ENCODE measurements at regions not wholly inside any gene's neighbourhood (a gene's known extent, or its start where the extent isn't known, plus 50 kb on each side); places are given as distances from the start of the nearest gene placed in this dataset.

DNA sequence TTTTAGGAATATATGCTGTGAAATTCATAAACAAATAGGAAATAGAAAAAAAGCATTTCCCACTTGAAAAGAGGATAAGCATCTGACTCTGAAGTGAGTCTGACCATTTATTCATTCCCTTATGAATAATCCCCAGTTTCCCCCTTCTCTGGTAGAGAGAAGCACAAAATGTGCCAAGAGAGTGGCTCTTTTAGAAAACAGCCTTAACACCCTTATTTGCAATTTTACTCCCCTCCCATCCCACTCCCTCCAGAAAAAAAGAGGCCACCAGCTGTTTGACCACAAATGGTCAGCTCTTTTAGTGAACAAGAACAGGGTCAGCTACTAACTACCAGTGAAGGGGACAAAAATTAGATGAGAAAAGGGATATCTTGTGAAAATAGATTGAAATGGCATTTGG is 184.5 kb upstream of the ADAMTS9 start:
- no peak for FAIRE-seq
- Histone ChIP-seq H3K4me2 (ENCODE audit: low read length) (no peak overlapping the region), H3K4me1 (ENCODE audit: insufficient read depth, low read length) (no peaks in the 10 kb centered on the region), H3K79me2 (ENCODE audit: insufficient read depth, low read length) (no peaks in the 10 kb centered on the region), H3K27me3 (ENCODE audit: insufficient read depth, low read length) (no peaks in the 10 kb centered on the region), H3K9me3 (ENCODE audit: insufficient read depth, low read depth, low read length) (no peaks in the 10 kb centered on the region), H4K20me1 (ENCODE audit: insufficient read depth, low read length) (no peaks in the 10 kb centered on the region), H3K27ac (ENCODE audit: low read depth, low read length) (no peak overlapping the region), H3K9ac (ENCODE audit: low read length) (no peak overlapping the region), H3K4me3 (ENCODE audit: insufficient read depth, low read depth, low read length) (no peak overlapping the region), H2AFZ (ENCODE audit: low read depth, low read length) (no peak overlapping the region), H3K36me3 (ENCODE audit: insufficient read depth, low read length) (no peaks in the 10 kb centered on the region)
- Mint-ChIP-seq H3K4me1 (ENCODE audit: low read depth, unreplicated experiment) (peaks cover 16% of the 10 kb centered on the region), H3K4me3 (ENCODE audit: unreplicated experiment) (no peak overlapping the region), H3K9me3 (ENCODE audit: unreplicated experiment) (peaks cover 5% of the 10 kb centered on the region), H3K27ac (ENCODE audit: unreplicated experiment) (no peak overlapping the region), H3K36me3 (ENCODE audit: low read depth, unreplicated experiment) (no peaks in the 10 kb centered on the region), H3K27me3 (ENCODE audit: low read depth, unreplicated experiment) (no peaks in the 10 kb centered on the region)
- DNase-seq (ENCODE audit: low read depth): no peak
- TF ChIP-seq, protein P1, sequence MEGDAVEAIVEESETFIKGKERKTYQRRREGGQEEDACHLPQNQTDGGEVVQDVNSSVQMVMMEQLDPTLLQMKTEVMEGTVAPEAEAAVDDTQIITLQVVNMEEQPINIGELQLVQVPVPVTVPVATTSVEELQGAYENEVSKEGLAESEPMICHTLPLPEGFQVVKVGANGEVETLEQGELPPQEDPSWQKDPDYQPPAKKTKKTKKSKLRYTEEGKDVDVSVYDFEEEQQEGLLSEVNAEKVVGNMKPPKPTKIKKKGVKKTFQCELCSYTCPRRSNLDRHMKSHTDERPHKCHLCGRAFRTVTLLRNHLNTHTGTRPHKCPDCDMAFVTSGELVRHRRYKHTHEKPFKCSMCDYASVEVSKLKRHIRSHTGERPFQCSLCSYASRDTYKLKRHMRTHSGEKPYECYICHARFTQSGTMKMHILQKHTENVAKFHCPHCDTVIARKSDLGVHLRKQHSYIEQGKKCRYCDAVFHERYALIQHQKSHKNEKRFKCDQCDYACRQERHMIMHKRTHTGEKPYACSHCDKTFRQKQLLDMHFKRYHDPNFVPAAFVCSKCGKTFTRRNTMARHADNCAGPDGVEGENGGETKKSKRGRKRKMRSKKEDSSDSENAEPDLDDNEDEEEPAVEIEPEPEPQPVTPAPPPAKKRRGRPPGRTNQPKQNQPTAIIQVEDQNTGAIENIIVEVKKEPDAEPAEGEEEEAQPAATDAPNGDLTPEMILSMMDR (IDR thresholded peaks at IDR 0.05; ENCODE audit: insufficient read depth, low read depth, low read length): no peak
- no peak for TF ChIP-seq EZH2 (IDR thresholded peaks at IDR 0.05; ENCODE audit: insufficient read depth, low read length)

DNA sequence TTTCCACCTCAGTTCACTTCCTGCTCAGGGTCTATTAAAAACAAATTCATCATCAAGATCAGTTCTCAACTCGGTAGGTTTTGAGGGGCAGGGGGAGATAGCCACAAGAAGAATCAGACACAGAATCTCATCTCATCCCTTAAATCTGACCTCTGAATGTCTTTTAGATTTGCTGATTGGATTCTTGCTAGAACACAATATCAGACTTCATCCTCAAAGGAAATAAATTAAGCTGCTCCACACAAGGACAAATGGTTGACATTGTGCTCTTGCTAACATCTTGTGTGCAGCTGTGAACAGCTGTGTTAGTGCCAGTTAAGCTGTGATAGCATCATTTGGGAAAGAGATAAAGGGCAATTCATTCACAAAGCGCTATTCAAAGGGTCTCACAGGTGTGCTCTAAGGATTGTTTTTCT is 184.0 kb upstream of the ADAMTS9 start:
- H2AFZ ChIP-seq (ENCODE audit: low read depth, low read length): no peak overlapping the region
- DNase-seq (ENCODE audit: low read depth) (no peak), FAIRE-seq (no peak)
- TF ChIP-seq, protein P1 (IDR thresholded peaks at IDR 0.05; ENCODE audit: insufficient read depth, low read depth, low read length): no peak
- TF ChIP-seq EZH2 (IDR thresholded peaks at IDR 0.05; ENCODE audit: insufficient read depth, low read length): no peak
- no peaks in the 10 kb centered on the region for H3K79me2 ChIP-seq (ENCODE audit: insufficient read depth, low read length)
- H3K36me3 ChIP-seq (ENCODE audit: insufficient read depth, low read length): no peaks in the 10 kb centered on the region
- peaks cover 16% of the 10 kb centered on the region for H3K4me1 Mint-ChIP-seq (ENCODE audit: low read depth, unreplicated experiment)
- no peaks in the 10 kb centered on the region for H3K36me3 Mint-ChIP-seq (ENCODE audit: low read depth, unreplicated experiment)
- no peaks in the 10 kb centered on the region for H4K20me1 ChIP-seq (ENCODE audit: insufficient read depth, low read length)
- H3K27me3 ChIP-seq (ENCODE audit: insufficient read depth, low read length): no peaks in the 10 kb centered on the region
- H3K4me3 ChIP-seq (ENCODE audit: insufficient read depth, low read depth, low read length): no peak overlapping the region
- H3K27me3 Mint-ChIP-seq (ENCODE audit: low read depth, unreplicated experiment): no peaks in the 10 kb centered on the region
- H3K9ac ChIP-seq (ENCODE audit: low read length): no peak overlapping the region
- no peak overlapping the region for H3K4me3 Mint-ChIP-seq (ENCODE audit: unreplicated experiment)
- H3K4me1 ChIP-seq (ENCODE audit: insufficient read depth, low read length): no peaks in the 10 kb centered on the region
- no peak overlapping the region for H3K4me2 ChIP-seq (ENCODE audit: low read length)
- no peaks in the 10 kb centered on the region for H3K9me3 ChIP-seq (ENCODE audit: insufficient read depth, low read depth, low read length)
- peaks cover 5% of the 10 kb centered on the region for H3K9me3 Mint-ChIP-seq (ENCODE audit: unreplicated experiment)
- no peak overlapping the region for H3K27ac ChIP-seq (ENCODE audit: low read depth, low read length)
- H3K27ac Mint-ChIP-seq (ENCODE audit: unreplicated experiment): no peak overlapping the region

- Histone ChIP-seq H3K27ac (ENCODE audit: low read depth, low read length) (no peak overlapping the region), H4K20me1 (ENCODE audit: insufficient read depth, low read length) (no peaks in the 10 kb centered on the region), H3K79me2 (ENCODE audit: insufficient read depth, low read length) (no peaks in the 10 kb centered on the region), H3K4me3 (ENCODE audit: insufficient read depth, low read depth, low read length) (no peak overlapping the region), H3K4me2 (ENCODE audit: low read length) (no peak overlapping the region), H3K9ac (ENCODE audit: low read length) (no peak overlapping the region), H2AFZ (ENCODE audit: low read depth, low read length) (no peak overlapping the region), H3K36me3 (ENCODE audit: insufficient read depth, low read length) (no peaks in the 10 kb centered on the region), H3K27me3 (ENCODE audit: insufficient read depth, low read length) (no peaks in the 10 kb centered on the region), H3K9me3 (ENCODE audit: insufficient read depth, low read depth, low read length) (no peaks in the 10 kb centered on the region), H3K4me1 (ENCODE audit: insufficient read depth, low read length) (no peaks in the 10 kb centered on the region)
- H3K4me3 Mint-ChIP-seq (ENCODE audit: unreplicated experiment): no peak overlapping the region
- no peaks in the 10 kb centered on the region for H3K27me3 Mint-ChIP-seq (ENCODE audit: low read depth, unreplicated experiment)
- TF ChIP-seq EZH2 (IDR thresholded peaks at IDR 0.05; ENCODE audit: insufficient read depth, low read length): no peak
- TF ChIP-seq, protein P1 (IDR thresholded peaks at IDR 0.05; ENCODE audit: insufficient read depth, low read depth, low read length): no peak
- FAIRE-seq (no peak), DNase-seq (ENCODE audit: low read depth) (no peak)
- peaks cover 5% of the 10 kb centered on the region for H3K9me3 Mint-ChIP-seq (ENCODE audit: unreplicated experiment)
- peaks cover 16% of the 10 kb centered on the region for H3K4me1 Mint-ChIP-seq (ENCODE audit: low read depth, unreplicated experiment)
- H3K27ac Mint-ChIP-seq (ENCODE audit: unreplicated experiment): no peak overlapping the region
- no peaks in the 10 kb centered on the region for H3K36me3 Mint-ChIP-seq (ENCODE audit: low read depth, unreplicated experiment)
These were observed 183.3 kb upstream of the ADAMTS9 start for GRCh38 chr3:64870876-64871646.
